ENCODE measurements at regions not wholly inside any gene's neighbourhood (a gene's known extent, or its start where the extent isn't known, plus 50 kb on each side); places are given as distances from the start of the nearest gene placed in this dataset.

DNA sequence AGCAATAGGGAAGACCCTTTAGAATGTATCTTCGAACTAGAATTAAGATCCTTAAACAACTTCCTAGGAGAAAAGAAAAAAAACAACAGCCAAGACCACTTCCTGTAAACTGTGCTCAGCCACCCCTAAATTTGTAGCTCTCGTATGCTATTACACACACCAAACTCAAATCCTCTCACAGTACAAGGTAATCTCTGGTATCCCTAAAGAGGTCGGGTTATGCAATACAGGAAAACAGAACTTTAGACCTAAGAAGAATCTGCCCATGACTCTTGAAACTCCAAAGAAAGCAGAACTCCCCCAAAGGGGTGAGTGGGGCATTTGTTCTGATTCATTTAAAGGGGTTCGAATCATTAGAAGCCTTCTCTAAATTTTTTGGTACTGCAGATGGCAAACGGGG is 170.9 kb upstream of the CASK start:
- Histone ChIP-seq H3K4me3 (ENCODE audit: insufficient read length, low read depth) (no peak overlapping the region), H3K9ac (ENCODE audit: insufficient read length, low read depth) (no peak overlapping the region), H3K36me3 (ENCODE audit: insufficient read depth, insufficient read length, low read length) (no peaks in the 10 kb centered on the region), H3K27me3 (ENCODE audit: insufficient read depth, insufficient read length) (no peaks in the 10 kb centered on the region), H3K9me3 (ENCODE audit: insufficient read depth, low read length) (no peaks in the 10 kb centered on the region), H3K4me1 (ENCODE audit: insufficient read depth, insufficient read length) (no peaks in the 10 kb centered on the region)
- no peak for TF ChIP-seq SUZ12 (IDR thresholded peaks at IDR 0.05; ENCODE audit: extremely low read depth, insufficient read depth, insufficient read length)
- no peak for TF ChIP-seq YY1 (IDR thresholded peaks at IDR 0.05; ENCODE audit: insufficient read depth, insufficient read length)
- TF ChIP-seq ZNF274 (IDR thresholded peaks at IDR 0.05; ENCODE audit: low read depth, low read length), result no peak
- no peak for DNase-seq (ENCODE audit: low read depth, low spot score)

DNA sequence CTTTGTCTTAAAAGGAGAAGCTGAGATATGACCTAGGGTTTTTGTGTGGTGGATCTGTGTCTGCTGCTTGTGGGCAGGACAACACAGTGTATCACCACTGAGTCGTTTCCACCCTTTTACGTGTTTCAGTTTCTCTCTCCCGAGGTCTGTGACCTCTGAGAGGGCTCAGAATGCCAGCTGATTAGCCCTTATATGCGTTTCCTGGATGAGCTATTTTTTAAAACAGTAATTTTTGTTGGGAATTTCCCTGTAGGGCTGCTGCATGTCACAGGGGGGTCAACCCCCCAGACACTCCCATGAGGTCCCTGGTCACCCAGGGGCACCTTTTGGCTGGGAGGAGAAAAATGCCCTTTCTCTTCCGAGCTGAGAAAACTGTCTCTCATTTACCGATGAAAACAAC is 170.4 kb upstream of the CASK start:
- no peak overlapping the region for H3K4me3 ChIP-seq (ENCODE audit: insufficient read length, low read depth)
- no peaks in the 10 kb centered on the region for H3K4me1 ChIP-seq (ENCODE audit: insufficient read depth, insufficient read length)
- TF ChIP-seq YY1 (IDR thresholded peaks at IDR 0.05; ENCODE audit: insufficient read depth, insufficient read length) (no peak), SUZ12 (IDR thresholded peaks at IDR 0.05; ENCODE audit: extremely low read depth, insufficient read depth, insufficient read length) (no peak), ZNF274 (IDR thresholded peaks at IDR 0.05; ENCODE audit: low read depth, low read length) (no peak)
- no peaks in the 10 kb centered on the region for H3K36me3 ChIP-seq (ENCODE audit: insufficient read depth, insufficient read length, low read length)
- no peaks in the 10 kb centered on the region for H3K9me3 ChIP-seq (ENCODE audit: insufficient read depth, low read length)
- H3K9ac ChIP-seq (ENCODE audit: insufficient read length, low read depth), result no peak overlapping the region
- no peak for DNase-seq (ENCODE audit: low read depth, low spot score)
- no peaks in the 10 kb centered on the region for H3K27me3 ChIP-seq (ENCODE audit: insufficient read depth, insufficient read length)

DNA sequence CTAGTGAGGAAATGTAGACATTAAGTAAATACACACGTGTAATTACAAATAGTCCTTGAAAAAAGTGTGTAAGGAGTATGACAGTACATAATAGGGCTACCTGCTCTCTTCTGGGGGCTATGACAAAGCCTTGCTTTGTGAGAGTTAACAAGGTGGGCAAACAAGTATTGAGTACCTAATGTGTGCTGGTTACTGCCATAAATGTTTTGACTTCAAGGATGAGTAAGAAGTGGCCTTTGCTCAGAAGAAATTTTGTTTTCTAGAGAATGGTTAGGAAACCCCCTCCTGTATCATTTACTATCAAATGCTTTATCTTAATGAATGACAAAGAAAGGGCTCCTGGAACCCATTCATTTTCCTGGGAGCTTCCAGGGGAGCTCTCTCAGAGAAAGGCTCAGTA is 167.0 kb upstream of the CASK start:
- Histone ChIP-seq H3K36me3 (ENCODE audit: insufficient read depth, insufficient read length, low read length) (no peaks in the 10 kb centered on the region), H3K4me3 (ENCODE audit: insufficient read length, low read depth) (no peak overlapping the region), H3K27me3 (ENCODE audit: insufficient read depth, insufficient read length) (no peaks in the 10 kb centered on the region), H3K9ac (ENCODE audit: insufficient read length, low read depth) (no peak overlapping the region), H3K4me1 (ENCODE audit: insufficient read depth, insufficient read length) (no peaks in the 10 kb centered on the region), H3K9me3 (ENCODE audit: insufficient read depth, low read length) (no peaks in the 10 kb centered on the region)
- TF ChIP-seq YY1 (IDR thresholded peaks at IDR 0.05; ENCODE audit: insufficient read depth, insufficient read length) (no peak), ZNF274 (IDR thresholded peaks at IDR 0.05; ENCODE audit: low read depth, low read length) (no peak), SUZ12 (IDR thresholded peaks at IDR 0.05; ENCODE audit: extremely low read depth, insufficient read depth, insufficient read length) (no peak)
- no peak for DNase-seq (ENCODE audit: low read depth, low spot score)

DNA sequence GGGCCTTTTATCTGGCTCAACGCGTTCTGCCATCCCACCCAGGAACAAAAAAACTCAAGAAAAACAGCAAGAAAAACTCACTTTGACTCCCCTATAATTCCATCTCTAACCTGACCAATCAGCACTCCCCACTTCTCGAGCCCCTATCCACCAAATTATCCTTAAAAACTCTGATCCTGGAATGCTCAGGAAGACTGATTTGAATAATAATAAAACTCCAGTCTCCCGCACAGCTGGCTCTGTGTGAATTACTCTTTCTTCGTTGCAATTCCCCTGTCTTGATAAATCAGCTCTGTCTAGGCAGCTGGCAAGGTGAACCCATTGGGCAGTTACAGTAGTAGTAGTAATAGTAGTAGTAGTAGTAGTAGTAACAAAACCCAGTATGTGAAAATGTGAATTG is 165.7 kb upstream of the CASK start:
- H3K9ac ChIP-seq (ENCODE audit: insufficient read length, low read depth), result no peak overlapping the region
- DNase-seq (ENCODE audit: low read depth, low spot score), result no peak
- no peaks in the 10 kb centered on the region for H3K27me3 ChIP-seq (ENCODE audit: insufficient read depth, insufficient read length)
- H3K9me3 ChIP-seq (ENCODE audit: insufficient read depth, low read length), result no peaks in the 10 kb centered on the region
- no peak overlapping the region for H3K4me3 ChIP-seq (ENCODE audit: insufficient read length, low read depth)
- H3K36me3 ChIP-seq (ENCODE audit: insufficient read depth, insufficient read length, low read length), result no peaks in the 10 kb centered on the region
- no peaks in the 10 kb centered on the region for H3K4me1 ChIP-seq (ENCODE audit: insufficient read depth, insufficient read length)
- TF ChIP-seq YY1 (IDR thresholded peaks at IDR 0.05; ENCODE audit: insufficient read depth, insufficient read length), result no peak
- no peak for TF ChIP-seq ZNF274 (IDR thresholded peaks at IDR 0.05; ENCODE audit: low read depth, low read length)
- TF ChIP-seq SUZ12 (IDR thresholded peaks at IDR 0.05; ENCODE audit: extremely low read depth, insufficient read depth, insufficient read length), result no peak

DNA sequence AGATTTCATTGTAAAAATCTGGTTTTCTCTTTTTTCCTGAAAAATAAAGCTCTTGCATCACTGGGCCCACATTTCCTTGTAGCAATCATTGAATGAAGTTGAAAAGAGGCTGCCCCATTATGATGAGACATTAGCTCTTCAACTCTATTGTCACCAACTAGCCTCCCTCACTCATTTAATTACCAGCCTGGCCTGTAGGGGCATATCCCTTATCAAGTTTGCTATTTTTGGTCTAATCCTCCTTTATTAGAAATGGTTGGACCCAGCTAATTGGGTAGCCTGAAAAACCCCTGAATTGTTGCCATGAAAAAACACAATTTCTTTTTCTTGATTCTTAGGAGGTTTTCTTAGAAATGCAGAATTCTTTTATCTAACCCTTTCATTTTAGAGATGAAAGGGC is 164.6 kb upstream of the CASK start:
- H3K4me3 ChIP-seq (ENCODE audit: insufficient read length, low read depth), result no peak overlapping the region
- H3K9me3 ChIP-seq (ENCODE audit: insufficient read depth, low read length), result no peaks in the 10 kb centered on the region
- no peaks in the 10 kb centered on the region for H3K36me3 ChIP-seq (ENCODE audit: insufficient read depth, insufficient read length, low read length)
- H3K4me1 ChIP-seq (ENCODE audit: insufficient read depth, insufficient read length), result no peaks in the 10 kb centered on the region
- H3K27me3 ChIP-seq (ENCODE audit: insufficient read depth, insufficient read length), result no peaks in the 10 kb centered on the region
- H3K9ac ChIP-seq (ENCODE audit: insufficient read length, low read depth), result no peak overlapping the region
- DNase-seq (ENCODE audit: low read depth, low spot score), result no peak
- TF ChIP-seq ZNF274 (IDR thresholded peaks at IDR 0.05; ENCODE audit: low read depth, low read length), result no peak
- TF ChIP-seq SUZ12 (IDR thresholded peaks at IDR 0.05; ENCODE audit: extremely low read depth, insufficient read depth, insufficient read length), result no peak
- no peak for TF ChIP-seq YY1 (IDR thresholded peaks at IDR 0.05; ENCODE audit: insufficient read depth, insufficient read length)

DNA sequence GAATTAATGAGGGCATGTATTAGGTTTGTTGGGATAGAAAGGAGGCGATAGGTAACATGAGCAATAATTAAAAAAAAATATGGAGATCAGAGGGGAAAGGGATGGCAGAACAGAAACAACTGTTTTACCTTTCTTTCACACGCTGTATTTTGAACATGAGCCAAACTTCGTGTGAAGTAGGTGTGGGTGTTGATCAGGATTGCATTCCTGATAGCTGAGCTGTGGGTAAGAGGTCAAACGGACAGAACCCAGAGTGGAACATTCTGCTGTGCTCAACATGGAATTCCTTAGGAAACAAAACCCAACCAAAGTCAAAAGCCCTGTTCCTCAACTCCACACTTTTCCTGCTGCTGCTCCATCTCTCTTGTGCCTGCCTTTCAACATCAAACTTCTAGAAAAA is 162.5 kb upstream of the CASK start:
- H3K9me3 ChIP-seq (ENCODE audit: insufficient read depth, low read length), result no peaks in the 10 kb centered on the region
- no peak overlapping the region for H3K4me3 ChIP-seq (ENCODE audit: insufficient read length, low read depth)
- no peaks in the 10 kb centered on the region for H3K27me3 ChIP-seq (ENCODE audit: insufficient read depth, insufficient read length)
- TF ChIP-seq ZNF274 (IDR thresholded peaks at IDR 0.05; ENCODE audit: low read depth, low read length) (no peak), SUZ12 (IDR thresholded peaks at IDR 0.05; ENCODE audit: extremely low read depth, insufficient read depth, insufficient read length) (no peak), YY1 (IDR thresholded peaks at IDR 0.05; ENCODE audit: insufficient read depth, insufficient read length) (no peak)
- H3K4me1 ChIP-seq (ENCODE audit: insufficient read depth, insufficient read length), result no peaks in the 10 kb centered on the region
- H3K9ac ChIP-seq (ENCODE audit: insufficient read length, low read depth), result no peak overlapping the region
- DNase-seq (ENCODE audit: low read depth, low spot score), result no peak
- H3K36me3 ChIP-seq (ENCODE audit: insufficient read depth, insufficient read length, low read length), result no peaks in the 10 kb centered on the region

DNA sequence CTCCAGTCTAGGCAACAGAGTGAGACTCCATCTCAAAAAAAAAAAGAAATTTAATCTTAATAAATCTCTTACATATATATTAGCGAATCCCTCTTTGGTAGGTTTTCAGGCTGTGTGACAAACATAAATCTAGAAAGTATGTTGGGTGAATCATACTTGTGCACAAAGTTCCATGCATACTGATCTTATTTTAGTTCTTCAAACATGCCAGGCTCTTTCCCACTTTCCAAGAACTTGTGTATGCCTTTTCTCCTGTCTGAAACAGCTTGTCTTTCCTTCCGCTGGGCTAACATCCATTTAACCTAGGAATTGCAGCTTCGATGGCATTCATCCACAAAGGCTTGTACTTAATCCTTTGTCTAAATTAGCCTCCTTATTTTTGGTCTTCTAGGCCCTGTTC is 156.6 kb upstream of the CASK start:
- Histone ChIP-seq H3K27me3 (ENCODE audit: insufficient read depth, insufficient read length) (no peaks in the 10 kb centered on the region), H3K4me3 (ENCODE audit: insufficient read length, low read depth) (no peak overlapping the region), H3K9ac (ENCODE audit: insufficient read length, low read depth) (no peak overlapping the region), H3K4me1 (ENCODE audit: insufficient read depth, insufficient read length) (peaks cover 3% of the 10 kb centered on the region), H3K9me3 (ENCODE audit: insufficient read depth, low read length) (no peaks in the 10 kb centered on the region), H3K36me3 (ENCODE audit: insufficient read depth, insufficient read length, low read length) (no peaks in the 10 kb centered on the region)
- TF ChIP-seq ZNF274 (IDR thresholded peaks at IDR 0.05; ENCODE audit: low read depth, low read length) (no peak), SUZ12 (IDR thresholded peaks at IDR 0.05; ENCODE audit: extremely low read depth, insufficient read depth, insufficient read length) (no peak)
- no peak for DNase-seq (ENCODE audit: low read depth, low spot score)

DNA sequence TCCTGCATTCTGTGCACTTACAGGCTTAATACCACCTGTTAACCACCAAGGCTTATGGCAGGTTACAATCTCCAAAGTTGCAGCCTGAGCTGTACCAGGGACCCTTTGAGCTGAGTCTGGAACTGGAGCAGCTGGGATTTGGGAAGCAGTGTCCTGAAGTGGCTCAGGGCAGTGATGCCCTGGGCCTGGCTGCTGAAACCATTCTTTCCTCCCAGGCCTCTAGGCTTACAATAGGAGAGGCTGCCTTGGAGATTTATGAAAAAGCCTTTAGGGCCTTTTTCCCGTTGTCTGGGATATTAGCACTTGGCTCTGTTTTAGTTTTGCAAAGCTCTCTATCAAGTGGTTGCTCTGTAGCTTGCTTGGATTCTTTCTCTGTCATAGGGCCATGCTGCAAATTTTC is 154.3 kb upstream of the CASK start:
- Histone ChIP-seq H3K36me3 (ENCODE audit: insufficient read depth, insufficient read length, low read length) (no peaks in the 10 kb centered on the region), H3K27me3 (ENCODE audit: insufficient read depth, insufficient read length) (no peaks in the 10 kb centered on the region), H3K9me3 (ENCODE audit: insufficient read depth, low read length) (no peaks in the 10 kb centered on the region), H3K4me1 (ENCODE audit: insufficient read depth, insufficient read length) (peaks cover 3% of the 10 kb centered on the region), H3K4me3 (ENCODE audit: insufficient read length, low read depth) (no peak overlapping the region), H3K9ac (ENCODE audit: insufficient read length, low read depth) (no peak overlapping the region)
- TF ChIP-seq SUZ12 (IDR thresholded peaks at IDR 0.05; ENCODE audit: extremely low read depth, insufficient read depth, insufficient read length) (no peak), ZNF274 (IDR thresholded peaks at IDR 0.05; ENCODE audit: low read depth, low read length) (no peak), YY1 (IDR thresholded peaks at IDR 0.05; ENCODE audit: insufficient read depth, insufficient read length) (no peak)
- no peak for DNase-seq (ENCODE audit: low read depth, low spot score)

Data from NT2/D1 (cell line).